ENCODE measurements at regions not wholly inside any gene's neighbourhood (a gene's known extent, or its start where the extent isn't known, plus 50 kb on each side); places are given as distances from the start of the nearest gene placed in this dataset.

DNA sequence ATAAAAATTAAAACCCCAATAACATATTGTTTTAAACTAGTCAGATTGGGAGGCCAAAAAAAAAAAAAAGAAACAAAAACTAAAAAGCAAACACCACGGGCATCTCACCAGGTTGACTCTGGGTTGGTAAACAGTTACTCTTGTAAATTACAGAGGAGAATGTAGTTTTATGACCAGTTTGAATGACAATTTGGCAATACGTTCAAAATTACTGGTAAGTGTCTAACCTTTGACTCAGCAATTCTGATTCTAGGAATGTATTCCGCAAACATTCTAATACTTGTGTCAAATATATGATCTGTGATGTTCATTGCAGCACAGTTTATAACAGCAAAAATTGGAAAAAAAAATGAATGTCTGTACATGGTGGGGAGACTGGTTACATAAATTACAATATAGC is 1376.0 kb downstream of the TBC1D22A start:
- TF ChIP-seq GATA2 (IDR thresholded peaks at IDR 0.05; ENCODE audit: low read depth, low read length) = no peak
- TF ChIP-seq GATA3 (IDR thresholded peaks at IDR 0.05; ENCODE audit: low read depth, low read length) = no peak
